Suprapubic skin (tissue), 4 donors: ENCODE measurements at regions not wholly inside any gene's neighbourhood (a gene's known extent, or its start where the extent isn't known, plus 50 kb on each side); places are given as distances from the start of the nearest gene placed in this dataset.

Experiments used
- DNase-seq, 2 donors: peaks; one replicate each; pipeline ENCODE4 v3.0.0-alpha.2; 2019; ENCODE audit warnings: low spot score in 2 of 2
- H3K27ac ChIP-seq: fragments of 200-600 bp; sonication (generic); one replicate; pipeline ENCODE4 v1.5.1; 2019
- H3K27me3 ChIP-seq: fragments of 200-600 bp; sonication (generic); one replicate; pipeline ENCODE4 v1.5.1; 2019
- H3K36me3 ChIP-seq: fragments of 200-600 bp; sonication (generic); one replicate; pipeline ENCODE4 v1.5.1; 2019
- H3K4me1 ChIP-seq: fragments of 200-600 bp; sonication (generic); one replicate; pipeline ENCODE4 v1.5.1; 2019
- H3K4me3 ChIP-seq: fragments of 200-600 bp; sonication (generic); one replicate; pipeline ENCODE4 v1.5.1; 2019; ENCODE audit warnings: mild to moderate bottlenecking
- H3K9me3 ChIP-seq: fragments of 200-600 bp; sonication (generic); one replicate; pipeline ENCODE4 v1.5.1; 2019
- EP300 ChIP-seq: sonication (generic); formaldehyde crosslinking; IDR thresholded peaks from one replicate; pipeline ENCODE4 v1.6.1; 2017; ENCODE audit warnings: antibody characterized with exemption
- POLR2A ChIP-seq, 2 donors: fragments of 450-650 bp; IDR thresholded peaks; one replicate each; pipeline ENCODE4 v1.6.1; 2017; ENCODE audit warnings: antibody characterized with exemption in 2 of 2, mild to moderate bottlenecking in 2 of 2, moderate library complexity in 2 of 2
- POLR2AphosphoS5 ChIP-seq, 3 donors: sonication (generic); formaldehyde crosslinking; IDR thresholded peaks; one replicate each; pipeline ENCODE4 v1.6.1; 2017; ENCODE audit warnings: antibody characterized with exemption in 3 of 3
- WGBS: methylation state at CpG from one replicate; pipeline ENCODE4 v1.1.5; 2018; 5-methylcytosine and 5-hydroxymethylcytosine counted together
- TF ChIP-seq, protein P1 (sequence below), 2 donors: fragments of 200-600 bp in 1 of 2; fragments of 450-650 bp in 1 of 2; sonication (generic) in 1 of 2; IDR thresholded peaks; one replicate each; pipeline ENCODE4 v1.5.1; 2016 to 2019; ENCODE audit warnings: antibody characterized with exemption in 2 of 2, mild to moderate bottlenecking in 1 of 2, moderate library complexity in 1 of 2

DNA sequence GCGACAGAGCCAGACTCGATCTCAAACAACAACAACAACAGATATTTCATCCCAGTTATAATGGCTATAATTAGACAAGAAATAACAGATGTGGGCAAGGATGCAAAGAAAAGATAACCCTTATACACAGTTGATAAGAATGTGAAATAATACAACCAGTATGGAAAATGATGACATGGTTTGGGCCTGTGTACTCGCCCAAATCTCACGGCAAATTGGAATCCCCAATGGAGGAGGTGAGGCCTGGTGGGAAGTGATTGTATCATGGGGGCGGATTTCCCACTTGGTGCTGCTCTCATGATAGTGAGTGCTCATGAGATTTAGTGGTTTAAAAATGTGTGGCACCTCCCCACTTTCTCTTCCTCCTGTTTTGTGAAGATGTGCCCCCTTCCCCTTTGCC lies 104.1 kb downstream of the C11orf87 start:
- no peak overlapping the region for H3K27ac ChIP-seq
- no peaks in the 10 kb centered on the region for H3K4me1 ChIP-seq
- no peaks in the 10 kb centered on the region for H3K36me3 ChIP-seq
- no peaks in the 10 kb centered on the region for H3K27me3 ChIP-seq
- 85% methylated on average over 5 of the region's 5 CpGs for WGBS
- TF ChIP-seq EP300, result no peak
- TF ChIP-seq POLR2A (IDR thresholded peaks at IDR 0.05), result no peak
- no peak for TF ChIP-seq POLR2AphosphoS5 (IDR thresholded peaks at IDR 0.05)
- TF ChIP-seq, protein P1, sequence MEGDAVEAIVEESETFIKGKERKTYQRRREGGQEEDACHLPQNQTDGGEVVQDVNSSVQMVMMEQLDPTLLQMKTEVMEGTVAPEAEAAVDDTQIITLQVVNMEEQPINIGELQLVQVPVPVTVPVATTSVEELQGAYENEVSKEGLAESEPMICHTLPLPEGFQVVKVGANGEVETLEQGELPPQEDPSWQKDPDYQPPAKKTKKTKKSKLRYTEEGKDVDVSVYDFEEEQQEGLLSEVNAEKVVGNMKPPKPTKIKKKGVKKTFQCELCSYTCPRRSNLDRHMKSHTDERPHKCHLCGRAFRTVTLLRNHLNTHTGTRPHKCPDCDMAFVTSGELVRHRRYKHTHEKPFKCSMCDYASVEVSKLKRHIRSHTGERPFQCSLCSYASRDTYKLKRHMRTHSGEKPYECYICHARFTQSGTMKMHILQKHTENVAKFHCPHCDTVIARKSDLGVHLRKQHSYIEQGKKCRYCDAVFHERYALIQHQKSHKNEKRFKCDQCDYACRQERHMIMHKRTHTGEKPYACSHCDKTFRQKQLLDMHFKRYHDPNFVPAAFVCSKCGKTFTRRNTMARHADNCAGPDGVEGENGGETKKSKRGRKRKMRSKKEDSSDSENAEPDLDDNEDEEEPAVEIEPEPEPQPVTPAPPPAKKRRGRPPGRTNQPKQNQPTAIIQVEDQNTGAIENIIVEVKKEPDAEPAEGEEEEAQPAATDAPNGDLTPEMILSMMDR (IDR thresholded peaks at IDR 0.05), result no peak
- H3K4me3 ChIP-seq, result no peak overlapping the region
- H3K9me3 ChIP-seq, result no peaks in the 10 kb centered on the region
- DNase-seq, result no peak

DNA sequence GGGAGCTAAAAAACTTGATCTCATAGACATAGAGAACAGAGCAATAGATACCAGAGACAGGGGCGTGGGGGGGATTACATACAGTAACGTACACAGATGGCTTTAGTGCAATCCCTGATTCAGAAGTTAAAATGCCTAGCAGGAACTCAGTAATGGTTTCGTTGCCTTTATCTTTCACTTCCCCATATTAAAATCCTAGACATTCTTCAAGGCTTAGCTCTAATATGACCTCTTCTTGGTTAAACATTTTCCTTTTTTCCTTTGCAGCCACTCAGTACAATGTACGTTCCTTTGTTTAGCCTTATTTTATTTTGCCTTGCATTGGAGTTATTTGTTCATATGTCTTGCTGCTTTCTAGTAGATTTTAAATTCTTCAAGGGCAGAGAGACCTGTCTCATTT lies 104.9 kb downstream of the C11orf87 start:
- 77% methylated on average over 4 of the region's 4 CpGs for WGBS
- Histone ChIP-seq H3K4me1 (no peaks in the 10 kb centered on the region), H3K4me3 (no peak overlapping the region), H3K27ac (no peak overlapping the region), H3K36me3 (no peaks in the 10 kb centered on the region), H3K27me3 (no peaks in the 10 kb centered on the region), H3K9me3 (no peaks in the 10 kb centered on the region)
- TF ChIP-seq, protein P1 (IDR thresholded peaks at IDR 0.05), result no peak
- TF ChIP-seq POLR2AphosphoS5 (IDR thresholded peaks at IDR 0.05) (no peak), POLR2A (IDR thresholded peaks at IDR 0.05) (no peak), EP300 (no peak)
- DNase-seq, result no peak

DNA sequence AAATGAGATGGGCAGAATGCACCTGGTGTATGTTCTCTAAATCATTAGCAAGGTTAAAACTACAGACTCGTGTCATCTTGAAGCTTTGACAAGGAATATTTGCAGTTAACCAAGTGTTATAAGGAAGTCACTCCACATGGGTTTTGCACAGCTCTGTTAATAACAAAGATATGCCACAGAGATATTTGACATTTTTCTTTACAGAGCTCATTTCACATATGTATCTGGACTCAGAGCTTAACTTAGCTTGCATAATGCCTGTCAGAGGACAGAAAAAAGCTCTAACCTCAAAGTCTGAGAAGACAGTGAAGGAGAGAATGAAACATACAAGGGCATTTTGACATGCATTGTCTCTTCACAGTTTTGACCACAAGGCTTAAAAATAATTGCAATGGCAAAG lies 105.5 kb downstream of the C11orf87 start:
- TF ChIP-seq EP300 (no peak), POLR2AphosphoS5 (IDR thresholded peaks at IDR 0.05) (no peak), POLR2A (IDR thresholded peaks at IDR 0.05) (no peak)
- TF ChIP-seq, protein P1 (IDR thresholded peaks at IDR 0.05), result no peak
- Histone ChIP-seq H3K36me3 (no peaks in the 10 kb centered on the region), H3K9me3 (no peaks in the 10 kb centered on the region), H3K4me3 (no peak overlapping the region), H3K27me3 (no peaks in the 10 kb centered on the region), H3K27ac (no peak overlapping the region), H3K4me1 (no peaks in the 10 kb centered on the region)
- DNase-seq, result no peak
- 33% methylated on average over 1 of the region's 1 CpG for WGBS

DNA sequence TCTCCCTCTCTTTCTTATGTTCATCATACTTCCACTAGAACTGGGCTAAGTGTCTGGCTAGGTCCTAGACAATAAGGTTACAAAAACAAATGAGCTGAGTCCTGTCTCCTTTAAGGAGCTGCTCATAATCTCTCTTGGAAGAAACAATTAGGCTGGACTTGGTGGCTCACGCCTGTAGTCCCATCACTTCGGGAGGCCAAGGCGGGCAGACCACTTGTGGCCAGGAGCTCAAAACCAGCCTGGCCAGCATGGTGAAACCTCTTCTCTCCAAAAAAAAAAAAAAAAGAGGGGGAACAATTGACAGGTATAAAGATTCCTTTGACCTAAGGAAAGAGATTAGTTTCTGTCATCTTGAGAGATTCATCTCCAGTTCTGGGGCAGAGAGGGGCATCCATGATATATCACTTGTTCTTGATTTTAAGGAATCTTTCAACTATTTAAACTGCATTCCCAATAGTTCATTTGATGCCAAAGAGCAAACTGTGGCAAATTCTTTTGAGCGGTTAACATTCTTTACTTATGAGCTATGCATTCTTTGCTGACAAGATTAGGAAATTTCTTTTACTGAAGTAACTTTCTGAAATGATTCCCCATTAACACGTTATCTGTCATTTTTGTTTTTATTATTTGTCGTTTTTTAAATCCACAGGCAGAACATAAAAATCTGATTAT lies 125.5 kb downstream of the C11orf87 start:
- no peaks in the 10 kb centered on the region for H3K36me3 ChIP-seq
- no peak for TF ChIP-seq EP300
- TF ChIP-seq, protein P1 (IDR thresholded peaks at IDR 0.05), result no peak
- TF ChIP-seq POLR2A (IDR thresholded peaks at IDR 0.05), result no peak
- TF ChIP-seq POLR2AphosphoS5 (IDR thresholded peaks at IDR 0.05), result no peak
- no peak for DNase-seq
- no peaks in the 10 kb centered on the region for H3K9me3 ChIP-seq
- WGBS, result 41% methylated on average over 6 of the region's 6 CpGs
- H3K4me1 ChIP-seq, result no peaks in the 10 kb centered on the region
- H3K27me3 ChIP-seq, result no peaks in the 10 kb centered on the region
- no peak overlapping the region for H3K4me3 ChIP-seq
- H3K27ac ChIP-seq, result no peak overlapping the region

DNA sequence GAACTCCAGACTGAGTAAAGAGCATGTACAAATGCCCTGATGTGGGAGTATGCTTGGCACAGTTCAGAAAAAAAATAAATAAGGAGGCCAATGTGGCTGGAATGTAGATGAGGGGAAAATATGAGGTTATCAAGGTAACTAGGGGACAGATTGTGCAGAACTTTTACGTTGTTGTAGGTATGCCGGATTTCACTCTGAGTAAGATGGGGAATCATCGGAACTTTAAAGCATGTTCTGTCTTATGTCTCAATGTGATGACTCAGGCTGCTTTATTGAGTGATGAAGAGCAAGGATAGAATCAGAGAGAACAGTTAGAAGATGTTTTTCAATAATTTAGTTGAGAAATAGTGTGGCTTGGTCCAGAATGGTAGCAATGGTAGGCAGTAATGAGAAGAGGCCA lies 130.4 kb downstream of the C11orf87 start:
- no peak overlapping the region for H3K27ac ChIP-seq
- no peak overlapping the region for H3K4me3 ChIP-seq
- no peak for DNase-seq
- H3K27me3 ChIP-seq, result no peaks in the 10 kb centered on the region
- no peaks in the 10 kb centered on the region for H3K36me3 ChIP-seq
- H3K4me1 ChIP-seq, result no peaks in the 10 kb centered on the region
- TF ChIP-seq POLR2AphosphoS5 (IDR thresholded peaks at IDR 0.05) (no peak), EP300 (no peak), POLR2A (IDR thresholded peaks at IDR 0.05) (no peak)
- TF ChIP-seq, protein P1 (IDR thresholded peaks at IDR 0.05), result no peak
- no peaks in the 10 kb centered on the region for H3K9me3 ChIP-seq
- WGBS, result 89% methylated on average over 3 of the region's 3 CpGs
